WTC11 (cell line): ENCODE measurements at regions not wholly inside any gene's neighbourhood (a gene's known extent, or its start where the extent isn't known, plus 50 kb on each side); places are given as distances from the start of the nearest gene placed in this dataset.

ENCODE experiments used
- CBFB ChIP-seq: sonication (generic); formaldehyde crosslinking; IDR thresholded peaks from 2 replicates; pipeline ENCODE4 v1.8.1; 2022; ENCODE audit warnings: mild to moderate bottlenecking, low read depth, missing genetic modification reagents
- CREM ChIP-seq: sonication (generic); formaldehyde crosslinking; IDR thresholded peaks from 2 replicates; pipeline ENCODE4 v1.8.1; 2022; ENCODE audit warnings: mild to moderate bottlenecking, missing genetic modification reagents, moderate library complexity
- CTCF ChIP-seq: fragments of 200-600 bp; IDR thresholded peaks from 2 replicates; pipeline ENCODE4 v1.8.0; 2022; ENCODE audit warnings: antibody characterized with exemption
- HMGXB4 ChIP-seq: sonication (generic); formaldehyde crosslinking; IDR thresholded peaks from 2 replicates; pipeline ENCODE4 v1.8.1; 2023; ENCODE audit warnings: mild to moderate bottlenecking, moderate library complexity, missing genetic modification reagents
- IRF1 ChIP-seq: sonication (generic); formaldehyde crosslinking; IDR thresholded peaks from 2 replicates; pipeline ENCODE4 v1.8.0; 2023; ENCODE audit warnings: missing genetic modification reagents
- JUN ChIP-seq: sonication (generic); formaldehyde crosslinking; IDR thresholded peaks from 2 replicates; pipeline ENCODE4 v1.8.0; 2023; ENCODE audit warnings: mild to moderate bottlenecking, missing genetic modification reagents
- MAX ChIP-seq: sonication (generic); formaldehyde crosslinking; IDR thresholded peaks from 2 replicates; pipeline ENCODE4 v1.8.0; 2022; ENCODE audit warnings: mild to moderate bottlenecking, missing genetic modification reagents
- MLX ChIP-seq: sonication (generic); formaldehyde crosslinking; IDR thresholded peaks from 2 replicates; pipeline ENCODE4 v1.8.1; 2023; ENCODE audit warnings: mild to moderate bottlenecking, missing genetic modification reagents, moderate library complexity
- PRDM15 ChIP-seq: sonication (generic); formaldehyde crosslinking; IDR thresholded peaks from 2 replicates; pipeline ENCODE4 v1.8.0; 2022; ENCODE audit warnings: missing genetic modification reagents
- TCF7 ChIP-seq: sonication (generic); formaldehyde crosslinking; IDR thresholded peaks from 2 replicates; pipeline ENCODE4 v1.8.0; 2022; ENCODE audit warnings: mild to moderate bottlenecking, low read depth, missing genetic modification reagents, moderate library complexity
- USF2 ChIP-seq: sonication (generic); formaldehyde crosslinking; IDR thresholded peaks from 2 replicates; pipeline ENCODE4 v1.8.1; 2023; ENCODE audit warnings: mild to moderate bottlenecking, missing genetic modification reagents, moderate library complexity
- ZNF532 ChIP-seq: fragments of 250-450 bp; sonication (Bioruptor Pico); IDR thresholded peaks from 2 replicates; pipeline ENCODE4 v1.9.0; 2021; ENCODE audit warnings: mild to moderate bottlenecking, borderline replicate concordance

- TF ChIP-seq CTCF (no peak), USF2 (CRISPR knock-in tag) (peak; percentile 4; the same call in 1 of the 2 replicates), MLX (CRISPR knock-in tag) (no peak), IRF1 (CRISPR knock-in tag) (no peak), HMGXB4 (CRISPR knock-in tag) (no peak), TCF7 (no peak), PRDM15 (no peak), ZNF532 (CRISPR knock-in tag) (no peak), MAX (no peak), JUN (CRISPR knock-in tag) (no peak), CBFB (CRISPR knock-in tag) (no peak), CREM (CRISPR knock-in tag) (no peak)
These were observed 62.3 kb upstream of the DKK2 start for GRCh38 chr4:107098401-107098800.
